GM12872 (cell line): ENCODE measurements at regions not wholly inside any gene's neighbourhood (a gene's known extent, or its start where the extent isn't known, plus 50 kb on each side); places are given as distances from the start of the nearest gene placed in this dataset.

Experiments
- CTCF ChIP-seq: IDR thresholded peaks from 3 replicates; pipeline ENCODE4 v1.5.1; 2011; ENCODE audit warnings: low read depth, mild to moderate bottlenecking, low read length, moderate library complexity; ENCODE audit not compliant: insufficient read depth

GRCh38 chr14:82766123-82766522, 1232.5 kb upstream of the SEL1L start:
- TF ChIP-seq CTCF, result no peak

GRCh38 chr14:82766996-82767395, 1233.3 kb upstream of the SEL1L start:
- TF ChIP-seq CTCF, result no peak

GRCh38 chr14:82776958-82777357, 1243.3 kb upstream of the SEL1L start:
- TF ChIP-seq CTCF, result no peak

GRCh38 chr14:82778008-82778590, 1244.4 kb upstream of the SEL1L start:
- TF ChIP-seq CTCF, result no peak

GRCh38 chr14:82778601-82779000, 1244.9 kb upstream of the SEL1L start:
- no peak for TF ChIP-seq CTCF

DNA sequence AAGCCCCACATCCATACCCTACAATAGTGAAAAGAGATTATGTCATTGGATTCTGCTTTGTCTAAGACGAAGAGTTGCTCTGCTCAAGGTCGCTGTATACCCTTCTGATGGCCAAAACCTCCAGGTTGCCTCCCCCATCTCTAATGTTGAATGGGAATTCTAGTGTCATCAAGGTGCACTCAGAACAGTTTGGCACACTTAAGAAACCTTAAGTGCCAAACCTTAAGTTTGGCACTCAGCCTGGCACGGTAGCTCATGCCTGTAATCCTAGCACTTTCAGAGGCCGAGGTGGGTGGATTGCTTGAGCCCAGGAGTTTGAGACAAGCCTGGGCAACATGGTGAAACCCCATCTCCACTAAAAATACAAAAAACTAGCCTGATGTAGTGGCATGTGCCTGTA, 1245.6 kb upstream of the SEL1L start:
- TF ChIP-seq CTCF, result no peak

DNA sequence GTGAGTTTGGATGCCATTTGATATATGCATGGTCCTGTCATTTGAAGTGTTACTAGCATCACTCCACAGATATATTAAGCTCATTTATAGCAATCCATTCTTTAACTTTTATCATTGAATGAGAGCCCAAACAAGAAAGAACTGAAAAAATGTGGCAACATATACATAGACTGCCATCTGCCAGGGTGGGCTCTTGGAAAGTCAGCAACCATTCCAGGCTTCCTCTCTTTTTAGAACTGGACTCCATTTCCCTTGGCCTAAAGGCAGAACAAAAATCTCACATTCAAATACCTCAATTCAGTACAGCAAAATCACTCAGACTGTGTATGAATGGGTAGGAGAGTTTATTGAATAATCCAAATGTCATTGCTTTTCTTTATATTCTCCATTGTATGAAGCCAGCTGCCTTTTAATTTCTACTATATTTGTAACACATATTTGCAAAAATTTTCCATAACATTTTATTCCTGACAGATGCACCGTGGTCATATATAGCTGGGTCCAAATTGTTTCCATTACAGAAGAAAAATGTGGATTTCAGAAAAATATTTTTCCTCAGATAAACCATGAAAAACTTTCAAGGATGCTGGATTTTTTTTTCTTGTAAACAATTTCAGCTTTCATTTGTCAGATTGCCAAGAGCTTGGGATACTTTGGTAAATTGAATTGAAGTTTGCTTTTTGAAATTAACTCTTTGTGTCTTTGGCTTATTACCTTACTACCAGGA, 1252.3 kb upstream of the SEL1L start:
- TF ChIP-seq CTCF, result no peak

- TF ChIP-seq CTCF, result no peak
Observed at GRCh38 chr14:82786483-82786880, 1252.8 kb upstream of the SEL1L start.
